DMS 273 (cell line): ENCODE measurements at regions not wholly inside any gene's neighbourhood (a gene's known extent, or its start where the extent isn't known, plus 50 kb on each side); places are given as distances from the start of the nearest gene placed in this dataset.
"Not testable (repeated sequence)": the region's sequence is repeated elsewhere in the genome, so short reads cannot be mapped to it uniquely, and the experiment has no call there.

Experiments
- DNase-seq: peaks from one replicate; lab custom pipeline; 2025; ENCODE audit not compliant: unreplicated experiment; lab: John Stamatoyannopoulos, UW

GRCh38 chrX:143935601-143936000 is 51.7 kb downstream of the UBE2NL start:
- DNase-seq = no peak

GRCh38 chrX:143940119-143940518 is 56.2 kb downstream of the UBE2NL start:
- no peak for DNase-seq

- DNase-seq = no peak
Measured at GRCh38 chrX:143945171-143945570, 61.3 kb downstream of the UBE2NL start.

- DNase-seq = no peak
Measured at GRCh38 chrX:143964549-143964948, 80.7 kb downstream of the UBE2NL start.

- DNase-seq = no peak
Measured at GRCh38 chrX:143988356-143988755, 104.5 kb downstream of the UBE2NL start.

GRCh38 chrX:143994206-143994605 is 110.3 kb downstream of the UBE2NL start:
- no peak for DNase-seq

GRCh38 chrX:143998261-143998660 is 114.4 kb downstream of the UBE2NL start:
- DNase-seq = no peak

- DNase-seq = no peak
Measured at GRCh38 chrX:144006811-144007210, 122.9 kb downstream of the UBE2NL start.

- DNase-seq = no peak
Measured at GRCh38 chrX:144040793-144041192, 156.9 kb downstream of the UBE2NL start.

- DNase-seq = no peak
Measured at GRCh38 chrX:144042271-144042670, 158.4 kb downstream of the UBE2NL start.

- no peak for DNase-seq
Measured at GRCh38 chrX:144075432-144075831, 191.6 kb downstream of the UBE2NL start.

GRCh38 chrX:144082237-144082636 is 198.4 kb downstream of the UBE2NL start:
- DNase-seq = not testable (repeated sequence)

- DNase-seq = not testable (repeated sequence)
Measured at GRCh38 chrX:144089674-144090073, 205.8 kb downstream of the UBE2NL start.

GRCh38 chrX:144092116-144092515 is 208.2 kb downstream of the UBE2NL start:
- not testable (repeated sequence) for DNase-seq

GRCh38 chrX:144119490-144119889 is 235.6 kb downstream of the UBE2NL start:
- not testable (repeated sequence) for DNase-seq

GRCh38 chrX:144121566-144121965 is 237.7 kb downstream of the UBE2NL start:
- not testable (repeated sequence) for DNase-seq

- not testable (repeated sequence) for DNase-seq
Measured at GRCh38 chrX:144127570-144128169, 243.8 kb downstream of the UBE2NL start.

- not testable (repeated sequence) for DNase-seq
Measured at GRCh38 chrX:144129511-144129910, 245.6 kb downstream of the UBE2NL start.

GRCh38 chrX:144130507-144130906 is 246.6 kb downstream of the UBE2NL start:
- DNase-seq = not testable (repeated sequence)

- not testable (repeated sequence) for DNase-seq
Measured at GRCh38 chrX:144131080-144131479, 247.2 kb downstream of the UBE2NL start.

GRCh38 chrX:144134448-144135119 is 250.7 kb downstream of the UBE2NL start:
- DNase-seq = not testable (repeated sequence)

- not testable (repeated sequence) for DNase-seq
Measured at GRCh38 chrX:144154474-144154873, 270.6 kb downstream of the UBE2NL start.

GRCh38 chrX:144185197-144185596 is 301.3 kb downstream of the UBE2NL start:
- DNase-seq = not testable (repeated sequence)
